Activated naive CD4-positive, alpha-beta T cell treated with anti-CD3 and anti-CD28 coated beads, Interleukin-2, amount 10 ng/mL, durations not matched to agents 7 days and 5 days (primary cell): ENCODE measurements at regions not wholly inside any gene's neighbourhood (a gene's known extent, or its start where the extent isn't known, plus 50 kb on each side); places are given as distances from the start of the nearest gene placed in this dataset.
"Not testable (repeated sequence)": the region's sequence is repeated elsewhere in the genome, so short reads cannot be mapped to it uniquely, and the experiment has no call there.

ENCODE experiments used
- CTCF ChIA-PET: fragments of 350-600 bp; sonication (Branson Sonifier 250); formaldehyde crosslinking; loops from one replicate; lab custom pipeline; 2021; ENCODE audit warnings: antibody characterized with exemption; lab: Charles Lee
- DNase-seq: peaks from one replicate; pipeline ENCODE4 v3.0.0-alpha.2; 2020
- H3K27ac Mint-ChIP-seq: one replicate; pipeline ENCODE4 v1.8.0; 2021; ENCODE audit warnings: mild to moderate bottlenecking, moderate library complexity, mixed read lengths
- H3K27me3 Mint-ChIP-seq: one replicate; pipeline ENCODE4 v1.8.0; 2021; ENCODE audit warnings: mild to moderate bottlenecking, mixed read lengths
- H3K36me3 Mint-ChIP-seq: one replicate; pipeline ENCODE4 v1.8.0; 2021; ENCODE audit warnings: mixed read lengths
- H3K4me1 Mint-ChIP-seq: one replicate; pipeline ENCODE4 v1.8.0; 2021; ENCODE audit warnings: mixed read lengths
- H3K4me3 Mint-ChIP-seq: one replicate; pipeline ENCODE4 v1.8.0; 2021; ENCODE audit warnings: mild to moderate bottlenecking, moderate library complexity, mixed read lengths
- H3K9me3 Mint-ChIP-seq: one replicate; pipeline ENCODE4 v1.8.0; 2021; ENCODE audit warnings: mixed read lengths

GRCh38 chr22:22296047-22296446, 51.5 kb downstream of the VPREB1 start:
- CTCF ChIA-PET, DNase-seq, H3K9me3 Mint-ChIP-seq, H3K27me3 Mint-ChIP-seq, H3K36me3 Mint-ChIP-seq, H3K27ac Mint-ChIP-seq: not testable (repeated sequence)
- H3K4me1 Mint-ChIP-seq: peaks cover 28% of the 10 kb centered on the region
- H3K4me3 Mint-ChIP-seq: peak overlapping the region; percentile 31

- H3K27me3 Mint-ChIP-seq, H3K36me3 Mint-ChIP-seq, H3K9me3 Mint-ChIP-seq, CTCF ChIA-PET: not testable (repeated sequence)
- Mint-ChIP-seq H3K4me1 (peaks cover 40% of the 10 kb centered on the region), H3K27ac (peak overlapping the region; percentile 81), H3K4me3 (peak overlapping the region; percentile 82)
- DNase-seq: peak; percentile 39
Measured at GRCh38 chr22:22297159-22297793, 52.7 kb downstream of the VPREB1 start.

GRCh38 chr22:22297794-22298653, 53.4 kb downstream of the VPREB1 start:
- peak overlapping the region; percentile 82 for H3K4me3 Mint-ChIP-seq
- peak overlapping the region; percentile 81 for H3K27ac Mint-ChIP-seq
- peak; percentile 79 for DNase-seq
- H3K9me3 Mint-ChIP-seq, H3K36me3 Mint-ChIP-seq, CTCF ChIA-PET, H3K27me3 Mint-ChIP-seq: not testable (repeated sequence)
- peaks cover 41% of the 10 kb centered on the region for H3K4me1 Mint-ChIP-seq

- Mint-ChIP-seq H3K27ac (peak overlapping the region; percentile 67), H3K4me1 (peaks cover 41% of the 10 kb centered on the region), H3K4me3 (peak overlapping the region; percentile 82)
- H3K36me3 Mint-ChIP-seq, H3K9me3 Mint-ChIP-seq, H3K27me3 Mint-ChIP-seq, CTCF ChIA-PET, DNase-seq: not testable (repeated sequence)
Measured at GRCh38 chr22:22298654-22299009, 54.0 kb downstream of the VPREB1 start.

- H3K4me1 Mint-ChIP-seq: peaks cover 41% of the 10 kb centered on the region
- H3K36me3 Mint-ChIP-seq, CTCF ChIA-PET, H3K4me3 Mint-ChIP-seq, H3K27me3 Mint-ChIP-seq, H3K9me3 Mint-ChIP-seq, H3K27ac Mint-ChIP-seq, DNase-seq: not testable (repeated sequence)
Measured at GRCh38 chr22:22300511-22300910, 55.9 kb downstream of the VPREB1 start.

GRCh38 chr22:22300946-22301345, 56.4 kb downstream of the VPREB1 start:
- H3K4me1 Mint-ChIP-seq: peaks cover 39% of the 10 kb centered on the region
- H3K27ac Mint-ChIP-seq, H3K36me3 Mint-ChIP-seq, H3K27me3 Mint-ChIP-seq, CTCF ChIA-PET, DNase-seq, H3K9me3 Mint-ChIP-seq, H3K4me3 Mint-ChIP-seq: not testable (repeated sequence)

GRCh38 chr22:22316589-22316988, 72.0 kb downstream of the VPREB1 start:
- no peak for DNase-seq
- Mint-ChIP-seq H3K27ac (no peak overlapping the region), H3K4me3 (no peak overlapping the region), H3K4me1 (no peaks in the 10 kb centered on the region), H3K27me3 (no peaks in the 10 kb centered on the region), H3K9me3 (no peaks in the 10 kb centered on the region), H3K36me3 (peaks cover 14% of the 10 kb centered on the region)
- CTCF ChIA-PET: interaction anchor here (0.9 to 1.0 kb wide), 2 partner anchors 26 to 27 kb away, joined by 3 read pairs; no protein-coding TSS in a partner anchor

GRCh38 chr22:22318723-22319465, 74.3 kb downstream of the VPREB1 start:
- peaks cover 13% of the 10 kb centered on the region for H3K36me3 Mint-ChIP-seq

GRCh38 chr22:22321743-22322611, 77.4 kb downstream of the VPREB1 start:
- not testable (repeated sequence) for H3K27me3 Mint-ChIP-seq, H3K4me1 Mint-ChIP-seq
- CTCF ChIA-PET: interaction anchor here (0.7 to 3.1 kb wide), 6 partner anchors 9 to 120 kb away, joined by 3 to 13 read pairs (median 4); no protein-coding TSS in a partner anchor

More at GRCh38 chr22:22318723-22319465, 74.3 kb downstream of the VPREB1 start:
- DNase-seq: no peak
- no peaks in the 10 kb centered on the region for H3K9me3 Mint-ChIP-seq
- H3K4me1 Mint-ChIP-seq: no peaks in the 10 kb centered on the region
- no peaks in the 10 kb centered on the region for H3K27me3 Mint-ChIP-seq
- no peak overlapping the region for H3K27ac Mint-ChIP-seq
- CTCF ChIA-PET: interaction anchor here (1.0 to 1.1 kb wide), 2 partner anchors 24 to 111 kb away, joined by 3 to 4 read pairs; no protein-coding TSS in a partner anchor
- H3K4me3 Mint-ChIP-seq: no peak overlapping the region

GRCh38 chr22:22322792-22323191, 78.2 kb downstream of the VPREB1 start:
- Mint-ChIP-seq H3K4me1 (no peaks in the 10 kb centered on the region), H3K36me3 (peaks cover 7% of the 10 kb centered on the region), H3K27me3 (peaks cover 5% of the 10 kb centered on the region), H3K4me3 (no peak overlapping the region), H3K27ac (no peak overlapping the region), H3K9me3 (no peaks in the 10 kb centered on the region)
- DNase-seq: no peak
- CTCF ChIA-PET: interaction anchor here (0.7 to 3.1 kb wide), 4 partner anchors 9 to 115 kb away, joined by 3 to 13 read pairs (median 5); no protein-coding TSS in a partner anchor

More at GRCh38 chr22:22321743-22322611, 77.4 kb downstream of the VPREB1 start:
- H3K27ac Mint-ChIP-seq, H3K4me3 Mint-ChIP-seq, H3K36me3 Mint-ChIP-seq, H3K9me3 Mint-ChIP-seq: not testable (repeated sequence)
- peak; percentile 85 for DNase-seq

- no peaks in the 10 kb centered on the region for H3K36me3 Mint-ChIP-seq
- H3K4me3 Mint-ChIP-seq: no peak overlapping the region
- no peaks in the 10 kb centered on the region for H3K9me3 Mint-ChIP-seq
- CTCF ChIA-PET: interaction anchor here (0.6 to 2.3 kb wide), 2 partner anchors 15 to 102 kb away, joined by 3 to 7 read pairs; no protein-coding TSS in a partner anchor
- H3K27ac Mint-ChIP-seq: no peak overlapping the region
- DNase-seq: no peak
- H3K4me1 Mint-ChIP-seq: peaks cover 5% of the 10 kb centered on the region
- peaks cover 29% of the 10 kb centered on the region for H3K27me3 Mint-ChIP-seq
Measured at GRCh38 chr22:22327723-22328122, 83.1 kb downstream of the VPREB1 start.

GRCh38 chr22:22329792-22330191, 85.2 kb downstream of the VPREB1 start:
- CTCF ChIA-PET: interaction anchor here (2.3 kb wide), 1 partner anchor 13 kb away, joined by 7 read pairs; no protein-coding TSS in a partner anchor

GRCh38 chr22:22335640-22336039, 91.1 kb downstream of the VPREB1 start:
- H3K27ac Mint-ChIP-seq, H3K9me3 Mint-ChIP-seq, H3K4me1 Mint-ChIP-seq, CTCF ChIA-PET, H3K36me3 Mint-ChIP-seq, DNase-seq, H3K4me3 Mint-ChIP-seq: not testable (repeated sequence)
- H3K27me3 Mint-ChIP-seq: peaks cover 56% of the 10 kb centered on the region

More at GRCh38 chr22:22329792-22330191, 85.2 kb downstream of the VPREB1 start:
- DNase-seq: no peak
- H3K27me3 Mint-ChIP-seq: peaks cover 45% of the 10 kb centered on the region
- H3K4me1 Mint-ChIP-seq: peaks cover 5% of the 10 kb centered on the region
- H3K27ac Mint-ChIP-seq: no peak overlapping the region
- H3K36me3 Mint-ChIP-seq: no peaks in the 10 kb centered on the region
- H3K4me3 Mint-ChIP-seq: no peak overlapping the region
- H3K9me3 Mint-ChIP-seq: no peaks in the 10 kb centered on the region
